Astrocyte (in vitro differentiated cells and primary cell): ENCODE measurements at regions not wholly inside any gene's neighbourhood (a gene's known extent, or its start where the extent isn't known, plus 50 kb on each side); places are given as distances from the start of the nearest gene placed in this dataset.

Experiments used
- DNase-seq: peaks from one replicate; pipeline ENCODE4 v3.0.0-alpha.2; 2010; ENCODE audit warnings: low read depth
- FAIRE-seq: peaks from 2 replicates; lab custom pipeline; 2011; peaks lifted over from hg19 to GRCh38; lab: Jason Lieb, UNC
- H2AFZ ChIP-seq: 2 replicates; pipeline ENCODE4 v1.6.0; 2012; ENCODE audit warnings: low read depth, low read length, inconsistent platforms
- H3K27ac ChIP-seq: 2 replicates; pipeline ENCODE4 v1.5.1; 2011; ENCODE audit warnings: low read depth, low read length, inconsistent platforms
- H3K27me3 ChIP-seq: 2 replicates; pipeline ENCODE4 v1.6.0; 2011; ENCODE audit warnings: low read length, inconsistent platforms; ENCODE audit not compliant: insufficient read depth
- H3K36me3 ChIP-seq: 2 replicates; pipeline ENCODE4 v1.5.1; 2011; ENCODE audit warnings: low read length, inconsistent platforms; ENCODE audit not compliant: insufficient read depth
- H3K4me1 ChIP-seq: 2 replicates; pipeline ENCODE4 v1.5.1; 2011; ENCODE audit warnings: low read length, inconsistent platforms; ENCODE audit not compliant: insufficient read depth
- H3K4me2 ChIP-seq: 2 replicates; pipeline ENCODE4 v1.6.0; 2012; ENCODE audit warnings: low read length, inconsistent platforms
- H3K4me3 ChIP-seq: 2 replicates; pipeline ENCODE4 v1.5.1; 2011; ENCODE audit warnings: low read depth, mild to moderate bottlenecking, low read length, inconsistent platforms; ENCODE audit not compliant: insufficient read depth
- H3K79me2 ChIP-seq: 2 replicates; pipeline ENCODE4 v1.6.0; 2012; ENCODE audit warnings: mild to moderate bottlenecking, low read length, inconsistent platforms; ENCODE audit not compliant: insufficient read depth
- H3K9ac ChIP-seq: 2 replicates; pipeline ENCODE4 v1.6.0; 2012; ENCODE audit warnings: mild to moderate bottlenecking, low read length, inconsistent platforms
- H3K9me3 ChIP-seq: 2 replicates; pipeline ENCODE4 v1.5.1; 2012; ENCODE audit warnings: low read depth, mild to moderate bottlenecking, low read length, inconsistent platforms; ENCODE audit not compliant: insufficient read depth
- H4K20me1 ChIP-seq: 2 replicates; pipeline ENCODE4 v1.6.0; 2012; ENCODE audit warnings: low read length, inconsistent platforms; ENCODE audit not compliant: insufficient read depth
- H3K27ac Mint-ChIP-seq: one replicate; pipeline ENCODE4 v1.8.0; 2021; ENCODE audit warnings: mild to moderate bottlenecking, mixed read lengths; ENCODE audit not compliant: unreplicated experiment
- H3K27me3 Mint-ChIP-seq: one replicate; pipeline ENCODE4 v1.8.0; 2021; ENCODE audit warnings: low read depth, mixed read lengths; ENCODE audit not compliant: unreplicated experiment
- H3K36me3 Mint-ChIP-seq: one replicate; pipeline ENCODE4 v1.8.0; 2021; ENCODE audit warnings: low read depth, mixed read lengths; ENCODE audit not compliant: unreplicated experiment
- H3K4me1 Mint-ChIP-seq: one replicate; pipeline ENCODE4 v1.8.0; 2021; ENCODE audit warnings: low read depth, mixed read lengths; ENCODE audit not compliant: unreplicated experiment
- H3K4me3 Mint-ChIP-seq: one replicate; pipeline ENCODE4 v1.8.0; 2021; ENCODE audit warnings: mild to moderate bottlenecking, moderate library complexity, mixed read lengths; ENCODE audit not compliant: unreplicated experiment
- H3K9me3 Mint-ChIP-seq: one replicate; pipeline ENCODE4 v1.8.0; 2021; ENCODE audit warnings: mild to moderate bottlenecking, mixed read lengths; ENCODE audit not compliant: unreplicated experiment
- CTCF ChIP-seq: IDR thresholded peaks from 2 replicates; pipeline ENCODE4 v1.5.1; 2011; ENCODE audit warnings: low read depth, mild to moderate bottlenecking, inconsistent platforms, low read length, moderate library complexity; ENCODE audit not compliant: insufficient read depth
- EZH2 ChIP-seq: IDR thresholded peaks from 2 replicates; pipeline ENCODE4 v1.6.1; 2012; ENCODE audit warnings: mild to moderate bottlenecking, low read length, inconsistent platforms; ENCODE audit not compliant: insufficient read depth

- Histone ChIP-seq H3K9me3 (no peaks in the 10 kb centered on the region), H3K9ac (no peak overlapping the region), H2AFZ (no peak overlapping the region), H3K27me3 (no peaks in the 10 kb centered on the region), H3K4me3 (no peak overlapping the region), H3K79me2 (no peaks in the 10 kb centered on the region), H3K27ac (no peak overlapping the region), H3K4me2 (no peak overlapping the region), H4K20me1 (no peaks in the 10 kb centered on the region), H3K36me3 (no peaks in the 10 kb centered on the region), H3K4me1 (no peaks in the 10 kb centered on the region)
- FAIRE-seq (no peak), DNase-seq (no peak)
- H3K36me3 Mint-ChIP-seq: no peaks in the 10 kb centered on the region
- peaks cover 30% of the 10 kb centered on the region for H3K27me3 Mint-ChIP-seq
- no peak for TF ChIP-seq EZH2
- no peak for TF ChIP-seq CTCF
- H3K27ac Mint-ChIP-seq: no peak overlapping the region
- no peak overlapping the region for H3K4me3 Mint-ChIP-seq
- H3K9me3 Mint-ChIP-seq: peaks cover 3% of the 10 kb centered on the region
- no peaks in the 10 kb centered on the region for H3K4me1 Mint-ChIP-seq
Observed at GRCh38 chr2:128556633-128557032, 238.0 kb upstream of the HS6ST1 start.

- no peaks in the 10 kb centered on the region for H3K36me3 ChIP-seq
- H3K9me3 Mint-ChIP-seq: peaks cover 3% of the 10 kb centered on the region
- H3K27me3 Mint-ChIP-seq: peaks cover 26% of the 10 kb centered on the region
- no peak overlapping the region for H3K4me3 Mint-ChIP-seq
- no peak overlapping the region for H3K4me3 ChIP-seq
- H3K27ac Mint-ChIP-seq: no peak overlapping the region
- TF ChIP-seq EZH2 (no peak), CTCF (no peak)
- H4K20me1 ChIP-seq: no peaks in the 10 kb centered on the region
- no peaks in the 10 kb centered on the region for H3K36me3 Mint-ChIP-seq
- H3K27ac ChIP-seq: no peak overlapping the region
- no peak overlapping the region for H2AFZ ChIP-seq
- H3K4me1 ChIP-seq: peaks cover 1% of the 10 kb centered on the region
- H3K4me2 ChIP-seq: no peak overlapping the region
- H3K79me2 ChIP-seq: no peaks in the 10 kb centered on the region
- no peaks in the 10 kb centered on the region for H3K9me3 ChIP-seq
- H3K4me1 Mint-ChIP-seq: no peaks in the 10 kb centered on the region
- no peaks in the 10 kb centered on the region for H3K27me3 ChIP-seq
- no peak for FAIRE-seq
- no peak overlapping the region for H3K9ac ChIP-seq
- no peak for DNase-seq
Observed at GRCh38 chr2:128557069-128557468, 238.4 kb upstream of the HS6ST1 start.

- Histone ChIP-seq H3K27ac (no peak overlapping the region), H2AFZ (no peak overlapping the region), H3K4me1 (peaks cover 9% of the 10 kb centered on the region), H3K4me2 (no peak overlapping the region), H3K27me3 (no peaks in the 10 kb centered on the region), H3K4me3 (no peak overlapping the region), H3K79me2 (no peaks in the 10 kb centered on the region), H3K36me3 (no peaks in the 10 kb centered on the region), H3K9me3 (no peaks in the 10 kb centered on the region), H4K20me1 (no peaks in the 10 kb centered on the region), H3K9ac (no peak overlapping the region)
- Mint-ChIP-seq H3K36me3 (no peaks in the 10 kb centered on the region), H3K9me3 (peaks cover 3% of the 10 kb centered on the region), H3K27me3 (peaks cover 26% of the 10 kb centered on the region), H3K27ac (no peak overlapping the region), H3K4me3 (no peak overlapping the region), H3K4me1 (peaks cover 6% of the 10 kb centered on the region)
- TF ChIP-seq CTCF (no peak), EZH2 (no peak)
- DNase-seq: no peak
- no peak for FAIRE-seq
Observed at GRCh38 chr2:128557831-128558241, 239.2 kb upstream of the HS6ST1 start.
